HepG2 (cell line): ENCODE measurements at regions not wholly inside any gene's neighbourhood (a gene's known extent, or its start where the extent isn't known, plus 50 kb on each side); places are given as distances from the start of the nearest gene placed in this dataset.

ENCODE experiments used
- ATAC-seq: fragments of 200-7000 bp; cut with Tn5 transposase; 3 replicates; pipeline ENCODE4 v1.9.1; 2020; ENCODE audit warnings: mild to moderate bottlenecking, moderate library complexity
- BruUV-seq: library from RNA; stranded (reverse); fragments of 400-500 nt; replicated peaks from 2 replicates; lab custom pipeline; 2021; lab: Mats Ljungman, UMichigan
- CTCF ChIA-PET: fragments of 300-600 bp; formaldehyde crosslinking; extraction: SDS; loops from one replicate; lab custom pipeline; 2021; ENCODE audit warnings: low total read pairs, inconsistent platforms, low intra/inter-chr PET ratio; lab: Yijun Ruan, JAX
- POLR2A ChIA-PET: fragments of 350-600 bp; sonication (Branson Sonifier 250); formaldehyde crosslinking; loops from one replicate; lab custom pipeline; 2020; ENCODE audit warnings: antibody characterized with exemption, inconsistent platforms; lab: Yijun Ruan, JAX
- DNase-seq: peaks from one replicate; pipeline ENCODE4 v3.0.0-alpha.2; 2015; ENCODE audit warnings: low spot score
- FAIRE-seq: peaks from 3 replicates; lab custom pipeline; 2011; peaks lifted over from hg19 to GRCh38; lab: Jason Lieb, UNC
- H2AFZ ChIP-seq: one replicate; pipeline ENCODE4 v1.6.1; 2011; ENCODE audit warnings: low read length, inconsistent platforms
- H3K27ac ChIP-seq: fragments of 300-600 bp; 3 replicates; pipeline ENCODE4 v1.8.0; 2011; ENCODE audit warnings: mixed run types, mild to moderate bottlenecking, mixed read lengths, low read length, inconsistent platforms; ENCODE audit not compliant: insufficient read depth; ENCODE audit errors: extremely low read length
- H3K27me3 ChIP-seq, 2 experiments: fragments of 200-600 bp in 1 of 2; 2 replicates in 1 of 2; 3 replicates in 1 of 2; pipeline versions ENCODE4 v1.6.0 to v1.8.0; 2011; ENCODE audit warnings: low read length in 2 of 2, mild to moderate bottlenecking in 2 of 2, moderate library complexity in 2 of 2, inconsistent platforms in 1 of 2; ENCODE audit not compliant: insufficient read depth in 2 of 2, control insufficient read depth in 1 of 2
- H3K36me3 ChIP-seq, 2 experiments: fragments of 200-600 bp in 1 of 2; replicated peaks in 1 of 2; 2 replicates in 1 of 2; 3 replicates in 1 of 2; pipeline versions ENCODE4 v1.5.1 to v1.8.0; 2011; ENCODE audit warnings: low read length in 2 of 2, inconsistent platforms in 1 of 2; ENCODE audit not compliant: insufficient read depth in 2 of 2, control insufficient read depth in 1 of 2
- H3K4me1 ChIP-seq: 2 replicates; pipeline ENCODE4 v1.5.1; 2012; ENCODE audit warnings: low read length, inconsistent platforms; ENCODE audit not compliant: insufficient read depth
- H3K4me2 ChIP-seq: 2 replicates; pipeline ENCODE4 v1.6.0; 2011; ENCODE audit warnings: low read depth, low read length, inconsistent platforms
- H3K4me3 ChIP-seq, 3 experiments: fragments of 200-600 bp in 1 of 3; sonication (generic), shearing (Covaris generic) in 1 of 3; replicated peaks in 1 of 3; 2 replicates each; pipeline ENCODE4 v1.5.1; 2011 to 2016; ENCODE audit warnings: low read length in 3 of 3, inconsistent platforms in 2 of 3, low read depth in 2 of 3, mild to moderate bottlenecking in 2 of 3, control low read depth in 1 of 3, mixed read lengths in 1 of 3; ENCODE audit not compliant: insufficient read depth in 1 of 3
- H3K79me2 ChIP-seq: one replicate; pipeline ENCODE4 v1.6.1; 2011; ENCODE audit warnings: low read length, inconsistent platforms; ENCODE audit not compliant: insufficient read depth
- H3K9ac ChIP-seq: 2 replicates; pipeline ENCODE4 v1.6.0; 2011; ENCODE audit warnings: mild to moderate bottlenecking, low read depth, low read length, inconsistent platforms; ENCODE audit not compliant: insufficient read depth
- H3K9me3 ChIP-seq: 2 replicates; pipeline ENCODE4 v1.5.1; 2012; ENCODE audit warnings: mild to moderate bottlenecking, low read length
- H4K20me1 ChIP-seq: 2 replicates; pipeline ENCODE4 v1.6.0; 2011; ENCODE audit warnings: inconsistent platforms, mild to moderate bottlenecking, low read length, moderate library complexity; ENCODE audit not compliant: insufficient read depth
- AGO1 ChIP-seq: fragments of 200-400 bp; formaldehyde crosslinking; IDR thresholded peaks from 2 replicates; pipeline ENCODE4 v1.6.1; 2017; ENCODE audit warnings: mild to moderate bottlenecking, low read depth, low read length, moderate library complexity; ENCODE audit not compliant: poor library complexity, severe bottlenecking
- FOXP1 ChIP-seq, 2 experiments: fragments of 450-650 bp in 1 of 2; IDR thresholded peaks; 2 replicates each; pipeline ENCODE4 v1.6.1; 2017 to 2018; ENCODE audit warnings: antibody characterized with exemption in 1 of 2
- HNRNPK ChIP-seq: fragments of 200-400 bp; formaldehyde crosslinking; IDR thresholded peaks from 2 replicates; pipeline ENCODE4 v1.6.1; 2018; ENCODE audit warnings: low read length, low read depth, moderate library complexity, mild to moderate bottlenecking; ENCODE audit not compliant: poor library complexity, severe bottlenecking
- MAFK ChIP-seq, 2 experiments: IDR thresholded peaks in 1 of 2; conservative IDR thresholded peaks in 1 of 2; 2 replicates each; pipeline ENCODE4 v1.6.1; 2011; ENCODE audit warnings: improper control_type of control experiment in 2 of 2, low read length in 2 of 2
- MED13 ChIP-seq: sonication (generic); formaldehyde crosslinking; IDR thresholded peaks from 2 replicates; pipeline ENCODE4 v1.5.0; 2020; ENCODE audit warnings: missing genetic modification reagents
- MIER3 ChIP-seq: IDR thresholded peaks from 2 replicates; pipeline ENCODE4 v1.6.1; 2016; ENCODE audit warnings: missing compliant biosample characterization, borderline replicate concordance
- NCOA5 ChIP-seq: sonication (generic); formaldehyde crosslinking; IDR thresholded peaks from 2 replicates; pipeline ENCODE4 v1.4.0; 2020; ENCODE audit warnings: missing genetic modification reagents
- NFE2L2 ChIP-seq: fragments of 150-350 bp; IDR thresholded peaks from 2 replicates; pipeline ENCODE4 v1.6.1; 2014; ENCODE audit warnings: low read length
- PHF21A ChIP-seq: sonication (generic); formaldehyde crosslinking; IDR thresholded peaks from 2 replicates; pipeline ENCODE4 v1.5.0; 2020; ENCODE audit warnings: mild to moderate bottlenecking, missing genetic modification reagents
- PPARG ChIP-seq: conservative IDR thresholded peaks from 2 replicates; pipeline ENCODE4 v1.6.1; 2016; ENCODE audit warnings: missing biosample characterization, missing genetic modification reagents
- RFXANK ChIP-seq: IDR thresholded peaks from 2 replicates; pipeline ENCODE4 v1.6.1; 2016
- SAP130 ChIP-seq: IDR thresholded peaks from 2 replicates; pipeline ENCODE4 v1.6.1; 2016; ENCODE audit warnings: low read depth
- SIN3B ChIP-seq: fragments of 150-350 bp; IDR thresholded peaks from 2 replicates; pipeline ENCODE4 v1.6.1; 2014; ENCODE audit warnings: low read length
- TOPORS ChIP-seq: sonication (generic); formaldehyde crosslinking; IDR thresholded peaks from 2 replicates; pipeline ENCODE4 v1.8.0; 2023; ENCODE audit warnings: mild to moderate bottlenecking, missing genetic modification reagents
- ZFP37 ChIP-seq: sonication (generic); formaldehyde crosslinking; IDR thresholded peaks from 2 replicates; pipeline ENCODE4 v1.4.0; 2020; ENCODE audit warnings: missing genetic modification reagents, borderline replicate concordance
- ZNF225 ChIP-seq: sonication (generic); formaldehyde crosslinking; IDR thresholded peaks from 2 replicates; pipeline ENCODE4 v1.4.0; 2020; ENCODE audit warnings: mild to moderate bottlenecking, missing genetic modification reagents
- ZNF24 ChIP-seq: fragments of 450-650 bp; IDR thresholded peaks from 2 replicates; pipeline ENCODE4 v1.6.1; 2017; ENCODE audit warnings: antibody characterized with exemption, mild to moderate bottlenecking
- ZNF496 ChIP-seq: sonication (generic); formaldehyde crosslinking; IDR thresholded peaks from 2 replicates; pipeline ENCODE4 v1.8.1; 2023; ENCODE audit warnings: mild to moderate bottlenecking, moderate library complexity, missing genetic modification reagents; ENCODE audit not compliant: insufficient replicate concordance
- ZNF550 ChIP-seq: sonication (generic); formaldehyde crosslinking; IDR thresholded peaks from 2 replicates; pipeline ENCODE4 v1.4.0; 2020; ENCODE audit warnings: mild to moderate bottlenecking, missing genetic modification reagents, borderline replicate concordance
- ZNF672 ChIP-seq: sonication (generic); formaldehyde crosslinking; IDR thresholded peaks from 2 replicates; pipeline ENCODE4 v1.8.1; 2022; ENCODE audit warnings: missing genetic modification reagents
- ZNF839 ChIP-seq: sonication (generic); formaldehyde crosslinking; IDR thresholded peaks from 2 replicates; pipeline ENCODE4 v1.4.0; 2020; ENCODE audit warnings: missing genetic modification reagents, mild to moderate bottlenecking, borderline replicate concordance
- ZSCAN29 ChIP-seq: sonication (generic); formaldehyde crosslinking; conservative IDR thresholded peaks from 2 replicates; pipeline ENCODE4 v1.4.0; 2020; ENCODE audit warnings: mild to moderate bottlenecking, missing genetic modification reagents
- ZSCAN30 ChIP-seq: sonication (generic); formaldehyde crosslinking; IDR thresholded peaks from 2 replicates; pipeline ENCODE4 v1.5.0; 2020; ENCODE audit warnings: mild to moderate bottlenecking, missing genetic modification reagents
- WGBS: methylation state at CpG from one replicate; pipeline ENCODE4 v1.1.6; 2017; ENCODE audit warnings: low lambda C conversion rate; 5-methylcytosine and 5-hydroxymethylcytosine counted together
- in situ Hi-C: cut with HindIII; loops from 2 replicates; pipeline ENCODE4 v1.10.0; 2017; ENCODE audit warnings: low pct_unique_long_range_greater_than_20kb; ENCODE audit not compliant: extremely low pct_ligation_motif_present
- intact Hi-C: fragments of 100-400 bp; cut with micrococcal nuclease; formaldehyde crosslinking; loops from one replicate; pipeline ENCODE4 v1.10.0; 2022; ENCODE audit not compliant: unreplicated experiment
- TF ChIP-seq, protein P1 (sequence below): sonication (generic); formaldehyde crosslinking; IDR thresholded peaks from 2 replicates; pipeline ENCODE4 v1.5.0; 2020; ENCODE audit warnings: mild to moderate bottlenecking, missing genetic modification reagents
- TF ChIP-seq, protein P2 (sequence below): sonication (generic); formaldehyde crosslinking; IDR thresholded peaks from 2 replicates; pipeline ENCODE4 v1.5.0; 2020; ENCODE audit warnings: missing genetic modification reagents, mild to moderate bottlenecking, borderline replicate concordance

DNA sequence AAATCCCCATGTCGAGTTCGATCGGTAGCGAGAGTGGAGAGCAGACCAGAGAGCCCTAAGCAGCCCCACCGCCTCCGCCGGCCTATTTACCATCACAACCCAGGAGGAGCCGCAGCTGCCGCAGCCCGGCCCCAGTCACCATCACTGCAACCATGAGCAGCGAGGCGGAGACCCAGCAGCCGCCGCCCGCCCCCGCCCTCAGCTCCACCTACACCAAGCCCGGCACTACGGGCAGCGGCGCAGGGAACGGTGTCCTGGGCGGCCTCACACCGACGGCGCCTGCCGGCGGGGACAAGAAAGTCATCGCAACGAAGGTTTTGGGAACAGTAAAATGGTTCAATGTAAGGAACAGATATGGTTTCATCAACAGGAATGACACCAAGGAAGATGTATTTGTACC is 89.5 kb upstream of the TPM1 start (continued):
- TF ChIP-seq, protein P1, sequence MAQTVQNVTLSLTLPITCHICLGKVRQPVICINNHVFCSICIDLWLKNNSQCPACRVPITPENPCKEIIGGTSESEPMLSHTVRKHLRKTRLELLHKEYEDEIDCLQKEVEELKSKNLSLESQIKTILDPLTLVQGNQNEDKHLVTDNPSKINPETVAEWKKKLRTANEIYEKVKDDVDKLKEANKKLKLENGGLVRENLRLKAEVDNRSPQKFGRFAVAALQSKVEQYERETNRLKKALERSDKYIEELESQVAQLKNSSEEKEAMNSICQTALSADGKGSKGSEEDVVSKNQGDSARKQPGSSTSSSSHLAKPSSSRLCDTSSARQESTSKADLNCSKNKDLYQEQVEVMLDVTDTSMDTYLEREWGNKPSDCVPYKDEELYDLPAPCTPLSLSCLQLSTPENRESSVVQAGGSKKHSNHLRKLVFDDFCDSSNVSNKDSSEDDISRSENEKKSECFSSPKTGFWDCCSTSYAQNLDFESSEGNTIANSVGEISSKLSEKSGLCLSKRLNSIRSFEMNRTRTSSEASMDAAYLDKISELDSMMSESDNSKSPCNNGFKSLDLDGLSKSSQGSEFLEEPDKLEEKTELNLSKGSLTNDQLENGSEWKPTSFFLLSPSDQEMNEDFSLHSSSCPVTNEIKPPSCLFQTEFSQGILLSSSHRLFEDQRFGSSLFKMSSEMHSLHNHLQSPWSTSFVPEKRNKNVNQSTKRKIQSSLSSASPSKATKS: no peak
- TF ChIP-seq PPARG (CRISPR knock-in tag) (no peak), ZNF550 (no peak), MED13 (CRISPR knock-in tag) (no peak), ZFP37 (CRISPR knock-in tag) (no peak), RFXANK (CRISPR knock-in tag) (no peak), NFE2L2 (no peak)
- TF ChIP-seq, protein P2, sequence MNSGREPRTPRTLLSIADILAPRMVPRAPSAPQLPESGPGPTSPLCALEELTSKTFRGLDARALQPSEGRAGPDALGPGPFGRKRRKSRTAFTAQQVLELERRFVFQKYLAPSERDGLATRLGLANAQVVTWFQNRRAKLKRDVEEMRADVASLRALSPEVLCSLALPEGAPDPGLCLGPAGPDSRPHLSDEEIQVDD (CRISPR knock-in tag): no peak

DNA sequence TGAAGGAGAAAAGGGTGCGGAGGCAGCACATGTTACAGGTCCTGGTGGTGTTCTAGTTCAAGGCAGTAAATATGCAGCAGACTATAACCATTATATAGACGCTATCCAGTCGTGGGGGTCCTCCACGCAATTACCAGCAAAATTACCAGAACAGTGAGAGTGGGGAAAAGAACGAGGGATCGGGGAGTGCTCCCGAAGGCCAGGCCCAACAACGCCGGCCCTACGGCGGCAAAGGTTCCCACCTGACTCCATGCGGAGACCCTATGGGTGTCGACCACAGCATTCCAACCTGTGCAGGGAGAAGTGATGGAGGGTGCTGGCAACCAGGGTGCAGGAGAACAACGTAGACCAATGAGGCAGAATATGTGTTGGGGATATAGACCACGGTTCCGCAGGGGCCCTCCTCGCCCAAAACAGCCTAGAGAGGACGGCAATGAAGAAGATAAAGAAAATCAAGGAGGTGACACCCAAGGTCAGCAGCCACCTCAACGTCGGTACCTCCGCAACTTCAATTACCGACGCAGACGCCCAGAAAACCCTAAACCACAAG is 89.0 kb upstream of the TPM1 start:
- Histone ChIP-seq H4K20me1 (no peaks in the 10 kb centered on the region), H3K36me3 (no peaks in the 10 kb centered on the region), H3K27me3 (peaks cover 3 to 11% of the 10 kb centered on the region in 2 experiments; a peak in 1 of 5 replicates), H3K27ac (no peak overlapping the region), H3K4me2 (no peak overlapping the region), H3K4me1 (peaks cover 43% of the 10 kb centered on the region), H3K9ac (no peak overlapping the region), H3K79me2 (no peaks in the 10 kb centered on the region), H2AFZ (no peak overlapping the region), H3K9me3 (no peaks in the 10 kb centered on the region), H3K4me3 (no peak overlapping the region)
- DNase-seq (no peak), FAIRE-seq (no peak), ATAC-seq (no peak)
- WGBS: 78% methylated on average over 24 of the region's 24 CpGs
- BruUV-seq: no TSS peak
- in situ Hi-C loops (no loop called here), intact Hi-C loops (no loop called here)
- ChIA-PET CTCF (no interaction called here), POLR2A (no interaction called here)
- TF ChIP-seq HNRNPK (no peak), ZNF225 (CRISPR knock-in tag) (no peak), ZSCAN29 (no peak), NCOA5 (CRISPR knock-in tag) (no peak), MIER3 (CRISPR knock-in tag) (no peak), PHF21A (no peak), ZNF672 (CRISPR knock-in tag) (no peak), ZSCAN30 (CRISPR knock-in tag) (no peak), SIN3B (no peak), TOPORS (CRISPR knock-in tag) (no peak), MAFK (conservative IDR thresholded peaks at IDR 0.05 in 1 of 2, IDR thresholded peaks at IDR 0.05 in 1 of 2; ENCODE audit: low read length in 2 of 2) (no peak), FOXP1 (IDR thresholded peaks at IDR 0.05) (no peak), FOXP1 (CRISPR knock-in tag; IDR thresholded peaks at IDR 0.05) (no peak), AGO1 (no peak), ZNF839 (CRISPR knock-in tag) (no peak), SAP130 (CRISPR knock-in tag) (no peak), ZNF496 (CRISPR knock-in tag) (no peak), ZNF24 (no peak)
